HCT116 (cell line): ENCODE measurements at regions not wholly inside any gene's neighbourhood (a gene's known extent, or its start where the extent isn't known, plus 50 kb on each side); places are given as distances from the start of the nearest gene placed in this dataset. TPM values are rescaled to one million over a fixed set of nuclear protein-coding genes. Genes with fewer than 3 reads are reported as not detected.

Source experiments
- microRNA-seq: library from miRNA; unstranded; fragments of <30 nt; microRNA quantifications from one replicate; pipeline ENCODE4, GENCODE V29; 2016; ENCODE audit warnings: borderline number of aligned reads

Small RNA genes in the stretch of these regions (microRNA-seq; reads per million reads assigned to microRNA genes)
- not detected for gene MIR8052
